Liver (tissue), 3 donors: ENCODE measurements at regions not wholly inside any gene's neighbourhood (a gene's known extent, or its start where the extent isn't known, plus 50 kb on each side); places are given as distances from the start of the nearest gene placed in this dataset.

ENCODE experiments used
- CTCF ChIP-seq: fragments of 150-350 bp; IDR thresholded peaks from 2 replicates; pipeline ENCODE4 v1.5.1; 2017; ENCODE audit warnings: improper control_type of control experiment, low read depth, low read length; ENCODE audit not compliant: missing input control
- GABPA ChIP-seq, 2 donors: IDR thresholded peaks in 1 of 2; conservative IDR thresholded peaks in 1 of 2; 2 replicates each; pipeline ENCODE4 v1.6.1; 2016; ENCODE audit warnings: antibody characterized with exemption in 2 of 2, mild to moderate bottlenecking in 1 of 2, moderate library complexity in 1 of 2
- HNF4G ChIP-seq: IDR thresholded peaks from 2 replicates; pipeline ENCODE4 v1.6.1; 2016; ENCODE audit warnings: antibody characterized with exemption
- JUND ChIP-seq, 2 donors: IDR thresholded peaks; 2 replicates each; pipeline ENCODE4 v1.6.1; 2016; ENCODE audit warnings: antibody characterized with exemption in 2 of 2
- RAD21 ChIP-seq, 2 donors: IDR thresholded peaks; 2 replicates each; pipeline ENCODE4 v1.6.1; 2016; ENCODE audit warnings: antibody characterized with exemption in 2 of 2, mild to moderate bottlenecking in 2 of 2
- donor health status: healthy.
- donor health status: healthy.

GRCh38 chr14:83977583-83977982, 1552.4 kb upstream of the FLRT2 start:
- TF ChIP-seq CTCF (no peak), GABPA (IDR thresholded peaks at IDR 0.05 in 1 of 2, conservative IDR thresholded peaks at IDR 0.05 in 1 of 2) (no peak), RAD21 (IDR thresholded peaks at IDR 0.05) (no peak), JUND (IDR thresholded peaks at IDR 0.05) (no peak), HNF4G (no peak)
